ENCODE measurements at regions not wholly inside any gene's neighbourhood (a gene's known extent, or its start where the extent isn't known, plus 50 kb on each side); places are given as distances from the start of the nearest gene placed in this dataset.

- no peak for TF ChIP-seq ESRRA (IDR thresholded peaks at IDR 0.05; ENCODE audit: borderline replicate concordance, low read length)
- TF ChIP-seq CTCF (IDR thresholded peaks at IDR 0.05), result no peak
- TF ChIP-seq ZFP36 (IDR thresholded peaks at IDR 0.05; ENCODE audit: borderline replicate concordance, partially characterized antibody), result no peak
- no peak for TF ChIP-seq BHLHE40 (IDR thresholded peaks at IDR 0.05; ENCODE audit: low read depth, low read length)
Measured at GRCh38 chr3:80655216-80655615, 887.4 kb upstream of the ROBO1 start.

All from A549 (cell line).